HG03064 (cell line): ENCODE measurements at regions not wholly inside any gene's neighbourhood (a gene's known extent, or its start where the extent isn't known, plus 50 kb on each side); places are given as distances from the start of the nearest gene placed in this dataset.

ENCODE experiments used
- ATAC-seq: cut with Tn5 transposase; IDR thresholded peaks from one replicate; pipeline ENCODE4 v1.9.1; 2021; ENCODE audit warnings: low read depth; ENCODE audit not compliant: unreplicated experiment

GRCh38 chr6:137357263-137357947 lies 136.8 kb downstream of the OLIG3 start:
- no peak for ATAC-seq

- no peak for ATAC-seq
Observed at GRCh38 chr6:137353842-137354397, 134.7 kb upstream of the IFNGR1 start.

- ATAC-seq, result no peak
Observed at GRCh38 chr6:137353346-137353745, 134.2 kb upstream of the IFNGR1 start.

DNA sequence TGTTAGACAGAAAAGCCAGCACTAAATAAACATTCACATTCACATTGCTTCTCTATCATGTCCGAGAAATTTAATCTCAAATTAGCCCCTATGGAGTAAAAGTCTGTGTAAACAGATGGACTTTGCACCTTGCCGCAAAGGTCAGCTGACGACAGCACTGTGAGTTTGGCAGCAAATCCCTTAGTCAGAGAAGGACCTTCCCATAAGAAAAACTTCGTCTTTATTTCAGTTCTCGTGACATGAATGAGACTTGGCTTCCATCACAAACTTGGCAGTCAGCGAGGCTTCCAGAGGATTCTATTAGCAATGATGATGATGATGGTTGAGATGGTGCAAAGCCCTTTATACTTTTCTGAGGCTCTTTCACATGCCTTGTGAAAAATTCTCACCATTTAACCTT lies 133.7 kb upstream of the IFNGR1 start:
- no peak for ATAC-seq

DNA sequence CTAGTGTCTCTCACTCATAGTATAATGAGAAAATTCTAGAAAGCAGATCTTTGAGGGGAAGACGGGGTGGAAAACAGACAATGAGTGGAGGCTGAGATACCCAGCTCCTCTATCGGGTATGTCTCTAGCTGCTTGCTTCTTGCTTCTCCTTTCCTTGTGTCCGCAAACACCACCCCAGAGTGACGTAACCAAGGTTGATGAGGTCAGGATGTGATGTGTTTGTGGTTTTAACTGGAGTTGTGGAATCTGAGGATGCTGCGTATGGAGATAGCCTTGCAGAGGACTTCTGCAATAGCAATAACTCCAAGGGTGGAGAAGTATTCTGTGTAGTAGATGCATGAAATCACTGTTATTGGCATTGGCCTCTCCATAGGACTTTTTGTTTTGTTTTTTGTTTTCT lies 132.7 kb upstream of the IFNGR1 start:
- ATAC-seq, result no peak

DNA sequence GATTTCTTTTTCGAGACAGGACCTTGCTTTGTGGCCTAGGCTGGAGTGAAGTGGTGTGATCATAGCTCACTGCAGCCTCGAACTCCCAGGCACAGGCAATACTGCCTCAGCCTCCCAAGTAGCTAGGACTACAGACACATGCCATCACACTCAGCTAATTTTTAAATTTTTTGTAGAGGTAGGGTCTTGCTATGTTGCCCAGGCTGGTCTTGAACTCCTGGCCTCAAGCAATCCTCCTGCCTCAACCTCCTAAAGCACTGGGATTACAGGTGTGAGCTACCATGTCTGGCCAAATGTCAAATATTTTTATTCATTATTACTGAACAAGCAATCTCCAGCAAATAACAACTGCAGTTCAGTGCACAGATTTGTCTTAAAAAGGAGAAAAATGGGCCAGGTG lies 131.7 kb upstream of the IFNGR1 start:
- no peak for ATAC-seq

GRCh38 chr6:137349856-137350830 lies 131.0 kb upstream of the IFNGR1 start:
- ATAC-seq, result no peak

GRCh38 chr6:137348777-137349176 lies 129.6 kb upstream of the IFNGR1 start:
- ATAC-seq, result no peak

DNA sequence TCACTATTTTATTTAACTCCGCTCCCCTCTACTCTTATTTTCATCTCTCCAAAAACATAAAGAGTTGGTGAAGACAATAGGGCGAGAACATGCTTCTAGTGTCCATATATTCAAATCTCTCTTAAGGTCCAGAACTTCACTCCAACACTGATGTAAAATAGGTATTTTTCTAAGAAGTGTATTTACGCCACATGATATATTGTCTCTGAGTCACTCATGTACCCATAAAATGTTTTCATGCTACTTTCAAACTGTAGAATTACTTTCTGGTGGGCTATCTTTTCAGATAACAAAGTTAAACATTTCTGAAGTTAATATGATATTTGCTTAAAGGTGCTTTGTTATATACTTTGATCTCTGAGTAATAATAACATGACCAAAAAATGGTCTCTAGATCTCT lies 124.1 kb upstream of the IFNGR1 start:
- no peak for ATAC-seq

- no peak for ATAC-seq
Observed at GRCh38 chr6:137342607-137343190, 123.5 kb upstream of the IFNGR1 start.

- no peak for ATAC-seq
Observed at GRCh38 chr6:137341681-137342195, 122.6 kb upstream of the IFNGR1 start.

GRCh38 chr6:137339929-137340559 lies 120.9 kb upstream of the IFNGR1 start:
- ATAC-seq, result no peak

DNA sequence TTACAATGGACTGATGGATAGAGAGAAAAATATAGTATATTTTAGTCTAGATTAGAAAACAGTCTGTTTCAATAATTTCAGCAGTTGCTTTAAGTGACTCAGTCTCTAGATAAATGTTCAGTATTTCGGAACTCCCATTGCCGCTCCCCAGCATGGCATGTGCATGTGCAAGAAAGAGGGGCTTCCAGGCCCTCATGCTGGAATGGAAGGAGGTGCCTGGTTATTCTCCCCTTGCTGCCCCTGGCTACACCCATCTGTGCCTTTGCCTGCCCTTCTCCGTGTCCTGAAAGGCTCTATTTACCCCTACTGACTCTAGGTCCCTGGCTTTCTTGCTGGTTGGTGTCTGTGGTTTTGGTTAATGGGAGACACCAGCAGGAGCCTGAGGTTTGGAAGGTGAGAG lies 115.7 kb upstream of the IFNGR1 start:
- ATAC-seq, result no peak

DNA sequence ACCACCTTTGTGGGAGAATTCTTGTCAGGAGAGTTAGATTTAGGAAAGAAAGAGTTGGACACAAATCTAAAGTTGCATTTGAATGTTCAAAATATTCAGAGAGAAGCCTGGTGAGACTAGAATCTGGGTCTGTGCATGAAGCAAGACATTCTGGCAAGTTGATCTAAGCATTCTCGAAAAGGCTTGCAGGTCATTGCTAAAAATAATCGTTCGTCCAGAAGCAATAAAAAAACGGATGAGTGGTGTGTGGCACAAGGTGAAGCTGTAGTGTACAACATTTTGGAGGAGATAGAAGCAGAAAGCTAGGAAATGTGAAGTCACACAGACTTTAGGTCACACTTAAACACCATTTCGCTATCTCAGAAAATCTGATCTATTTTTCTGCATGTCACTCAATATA lies 114.9 kb upstream of the IFNGR1 start:
- ATAC-seq, result no peak

DNA sequence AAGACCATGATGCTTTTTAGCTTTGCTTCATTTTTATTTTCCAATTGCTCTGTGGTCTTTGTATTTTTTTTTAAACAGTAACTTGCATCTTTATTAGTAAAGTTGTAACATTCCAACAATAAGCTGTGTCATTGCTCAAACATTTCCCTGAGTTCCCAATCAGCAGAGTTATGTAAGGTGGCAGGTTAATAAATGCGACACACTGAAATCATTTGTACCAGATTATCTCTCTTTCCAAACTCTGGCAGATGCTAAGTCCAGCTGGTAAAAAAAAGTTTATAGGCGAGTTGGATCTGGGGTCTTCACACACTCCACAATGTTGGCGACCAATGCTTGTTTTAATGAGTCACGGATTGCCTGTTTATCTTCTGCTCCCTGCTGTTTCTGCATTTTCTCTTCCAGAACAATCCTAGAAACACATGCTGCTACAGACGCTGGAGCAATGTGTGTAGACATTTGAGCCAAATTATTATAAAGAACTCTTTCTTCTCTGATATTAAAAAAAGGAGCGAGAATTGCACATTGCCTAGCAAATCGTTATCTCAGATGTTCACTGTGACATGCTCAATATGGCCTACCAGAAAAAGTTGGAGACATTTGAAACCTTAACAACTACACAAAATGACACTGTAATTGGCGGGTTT lies 113.6 kb upstream of the IFNGR1 start:
- ATAC-seq, result no peak

GRCh38 chr6:137323860-137324259 lies 104.7 kb upstream of the IFNGR1 start:
- no peak for ATAC-seq

GRCh38 chr6:137320271-137320670 lies 101.1 kb upstream of the IFNGR1 start:
- ATAC-seq, result no peak

- no peak for ATAC-seq
Observed at GRCh38 chr6:137316626-137317025, 97.4 kb upstream of the IFNGR1 start.

DNA sequence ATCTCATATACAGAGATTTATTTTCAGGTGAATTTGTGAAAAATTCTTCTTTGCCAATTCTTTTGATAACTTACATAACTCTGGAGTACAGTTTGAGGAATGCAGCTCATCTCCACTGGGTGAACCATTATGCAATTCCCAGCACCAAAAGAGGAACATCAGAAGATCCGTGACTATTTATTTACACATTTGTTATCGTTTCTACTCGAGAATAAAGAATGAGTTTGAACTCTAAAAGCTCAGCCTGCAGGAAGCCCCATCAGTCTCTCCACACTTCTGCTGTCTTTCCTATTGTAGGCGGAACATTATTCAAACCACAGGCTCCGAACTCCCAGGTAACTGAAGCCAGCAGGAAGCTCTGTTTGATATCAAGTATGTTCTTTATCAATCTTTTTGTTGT lies 95.9 kb upstream of the IFNGR1 start:
- ATAC-seq, result no peak
